OCI-LY3 (cell line): ENCODE measurements at regions not wholly inside any gene's neighbourhood (a gene's known extent, or its start where the extent isn't known, plus 50 kb on each side); places are given as distances from the start of the nearest gene placed in this dataset.

Experiments used
- H2AFZ ChIP-seq: fragments of 200-600, 300-600 bp; shearing (Covaris generic); 2 replicates; pipeline ENCODE4 v1.6.0; 2014; ENCODE audit warnings: antibody characterized with exemption, low read depth, low read length
- H3K27ac ChIP-seq: fragments of 200-600, 300-600 bp; sonication (generic); 2 replicates; pipeline ENCODE4 v1.5.1; 2014; ENCODE audit warnings: mild to moderate bottlenecking, low read length, moderate library complexity, mixed read lengths
- H3K27me3 ChIP-seq: fragments of 200-600, 300-600 bp; sonication (generic); 2 replicates; pipeline ENCODE4 v1.6.1; 2014; ENCODE audit warnings: low read depth, low read length, mixed read lengths
- H3K36me3 ChIP-seq: fragments of 200-600, 300-600 bp; sonication (generic); replicated peaks from 2 replicates; pipeline ENCODE3; 2014; ENCODE audit warnings: low read depth, low read length, mixed read lengths
- H3K4me1 ChIP-seq: fragments of 300-600, 200-600 bp; sonication (generic); 2 replicates; pipeline ENCODE4 v1.6.1; 2014; ENCODE audit warnings: low read length, mixed read lengths
- H3K4me2 ChIP-seq: fragments of 200-600, 300-600 bp; sonication (generic); 2 replicates; pipeline ENCODE4 v1.6.1; 2014; ENCODE audit warnings: low read length, mixed read lengths
- H3K4me3 ChIP-seq: fragments of 300-600, 200-600 bp; sonication (generic); 2 replicates; pipeline ENCODE4 v1.5.1; 2014; ENCODE audit warnings: antibody characterized with exemption, mild to moderate bottlenecking, low read length, moderate library complexity
- H3K79me2 ChIP-seq: fragments of 300-600, 200-600 bp; shearing (Covaris generic); 2 replicates; pipeline ENCODE4 v1.6.1; 2014; ENCODE audit warnings: mild to moderate bottlenecking, low read length, mixed read lengths
- H3K9ac ChIP-seq: fragments of 300-600, 200-600 bp; shearing (Covaris generic); 2 replicates; pipeline ENCODE4 v1.6.0; 2014; ENCODE audit warnings: mild to moderate bottlenecking, low read length, moderate library complexity
- H3K9me3 ChIP-seq: fragments of 200-600, 300-600 bp; shearing (Covaris generic); 2 replicates; pipeline ENCODE4 v1.6.1; 2014; ENCODE audit warnings: low read length, mixed read lengths; ENCODE audit not compliant: insufficient read depth
- H4K20me1 ChIP-seq: fragments of 200-600, 300-600 bp; sonication (generic); 2 replicates; pipeline ENCODE4 v1.6.1; 2016; ENCODE audit warnings: low read length, mixed read lengths; ENCODE audit not compliant: insufficient read depth
- EZH2phosphoT487 ChIP-seq: fragments of 200-600 bp; shearing (Covaris generic); IDR thresholded peaks from 2 replicates; pipeline ENCODE4 v1.6.1; 2018; ENCODE audit warnings: antibody characterized with exemption, mixed run types, low read depth
- TF ChIP-seq, protein P1 (sequence below): fragments of 200-600, 300-600 bp; sonication (generic); IDR thresholded peaks from 2 replicates; pipeline ENCODE4 v1.5.1; 2014; ENCODE audit warnings: antibody characterized with exemption, low read length, low read depth

DNA sequence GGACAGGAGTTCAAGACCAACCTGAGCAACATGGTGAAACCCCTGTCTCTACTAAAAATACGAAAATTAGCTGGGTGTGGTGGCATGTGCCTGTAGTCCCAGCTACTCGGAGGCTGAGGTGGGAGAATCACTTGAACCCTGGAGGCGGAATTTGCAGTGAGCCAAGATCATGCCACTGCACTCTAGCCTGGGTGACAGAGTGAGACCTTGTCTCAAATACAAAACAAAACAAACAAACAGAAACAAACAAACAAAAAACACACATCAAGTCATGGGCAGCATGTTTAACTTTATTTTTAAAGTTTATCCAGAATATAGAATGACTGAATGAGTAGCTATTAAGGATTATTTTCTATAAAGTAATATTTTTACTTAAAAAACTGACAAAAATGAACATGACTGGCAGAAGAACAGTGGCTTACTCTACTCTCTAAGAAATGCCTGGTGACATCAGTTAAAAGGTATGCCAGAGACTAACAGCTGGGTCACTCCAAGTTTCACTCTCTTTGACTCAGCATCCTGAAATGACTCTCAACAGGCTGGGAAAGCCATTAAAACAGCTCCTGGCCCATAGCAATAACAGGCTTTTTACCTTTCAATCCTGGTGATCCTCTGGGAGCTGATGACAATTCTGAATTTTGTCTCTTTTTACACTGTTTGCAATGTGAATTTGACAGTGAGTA, 66.1 kb upstream of the FOXN2 start:
- H2AFZ ChIP-seq: no peak overlapping the region
- peaks cover 17% of the 10 kb centered on the region for H3K27me3 ChIP-seq
- H4K20me1 ChIP-seq: no peaks in the 10 kb centered on the region
- no peak overlapping the region for H3K9ac ChIP-seq
- H3K4me1 ChIP-seq: peaks cover 41% of the 10 kb centered on the region
- H3K4me3 ChIP-seq: no peak overlapping the region
- H3K27ac ChIP-seq: no peak overlapping the region
- H3K79me2 ChIP-seq: no peaks in the 10 kb centered on the region
- H3K9me3 ChIP-seq: no peaks in the 10 kb centered on the region
- peak overlapping the region; percentile 58 for H3K4me2 ChIP-seq
- no peaks in the 10 kb centered on the region for H3K36me3 ChIP-seq
- TF ChIP-seq, protein P1, sequence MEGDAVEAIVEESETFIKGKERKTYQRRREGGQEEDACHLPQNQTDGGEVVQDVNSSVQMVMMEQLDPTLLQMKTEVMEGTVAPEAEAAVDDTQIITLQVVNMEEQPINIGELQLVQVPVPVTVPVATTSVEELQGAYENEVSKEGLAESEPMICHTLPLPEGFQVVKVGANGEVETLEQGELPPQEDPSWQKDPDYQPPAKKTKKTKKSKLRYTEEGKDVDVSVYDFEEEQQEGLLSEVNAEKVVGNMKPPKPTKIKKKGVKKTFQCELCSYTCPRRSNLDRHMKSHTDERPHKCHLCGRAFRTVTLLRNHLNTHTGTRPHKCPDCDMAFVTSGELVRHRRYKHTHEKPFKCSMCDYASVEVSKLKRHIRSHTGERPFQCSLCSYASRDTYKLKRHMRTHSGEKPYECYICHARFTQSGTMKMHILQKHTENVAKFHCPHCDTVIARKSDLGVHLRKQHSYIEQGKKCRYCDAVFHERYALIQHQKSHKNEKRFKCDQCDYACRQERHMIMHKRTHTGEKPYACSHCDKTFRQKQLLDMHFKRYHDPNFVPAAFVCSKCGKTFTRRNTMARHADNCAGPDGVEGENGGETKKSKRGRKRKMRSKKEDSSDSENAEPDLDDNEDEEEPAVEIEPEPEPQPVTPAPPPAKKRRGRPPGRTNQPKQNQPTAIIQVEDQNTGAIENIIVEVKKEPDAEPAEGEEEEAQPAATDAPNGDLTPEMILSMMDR: no peak
- TF ChIP-seq EZH2phosphoT487: no peak

- no peaks in the 10 kb centered on the region for H3K9me3 ChIP-seq
- H3K27me3 ChIP-seq: peaks cover 17% of the 10 kb centered on the region
- H3K79me2 ChIP-seq: no peaks in the 10 kb centered on the region
- H3K4me3 ChIP-seq: no peak overlapping the region
- H3K9ac ChIP-seq: no peak overlapping the region
- peak overlapping the region; percentile 58 for H3K4me2 ChIP-seq
- H4K20me1 ChIP-seq: no peaks in the 10 kb centered on the region
- TF ChIP-seq, protein P1: no peak
- no peak for TF ChIP-seq EZH2phosphoT487
- no peaks in the 10 kb centered on the region for H3K36me3 ChIP-seq
- H3K4me1 ChIP-seq: peaks cover 43% of the 10 kb centered on the region
- H2AFZ ChIP-seq: no peak overlapping the region
- no peak overlapping the region for H3K27ac ChIP-seq
Measured at GRCh38 chr2:48249025-48249424, 65.5 kb upstream of the FOXN2 start.

- peaks cover 43% of the 10 kb centered on the region for H3K4me1 ChIP-seq
Measured at GRCh38 chr2:48249631-48250473, 64.6 kb upstream of the FOXN2 start.

DNA sequence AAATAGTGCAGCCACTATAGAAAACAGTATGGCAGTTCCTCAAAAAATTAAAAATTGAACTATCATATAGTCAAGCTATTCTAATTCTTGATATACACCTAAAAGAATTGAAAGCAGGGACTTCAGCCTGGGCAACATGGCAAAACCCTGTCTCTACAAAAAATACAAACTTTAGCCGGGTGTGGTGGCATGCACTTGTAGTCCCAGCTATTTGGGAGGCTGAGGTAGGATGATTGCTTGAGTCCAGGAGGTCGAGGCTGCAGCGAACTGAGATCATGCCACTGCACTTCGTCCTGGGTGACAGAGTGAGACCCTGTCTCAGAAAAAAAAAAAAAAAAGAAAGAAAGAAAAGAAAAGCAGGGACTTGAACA, 64.0 kb upstream of the FOXN2 start:
- Histone ChIP-seq H3K27me3 (peaks cover 15% of the 10 kb centered on the region), H3K4me2 (peak overlapping the region; percentile 21; the same call in 1 of the 2 replicates), H3K9ac (no peak overlapping the region), H2AFZ (no peak overlapping the region), H3K79me2 (no peaks in the 10 kb centered on the region), H3K36me3 (no peaks in the 10 kb centered on the region), H3K4me3 (no peak overlapping the region), H3K27ac (no peak overlapping the region), H3K4me1 (peaks cover 43% of the 10 kb centered on the region), H4K20me1 (no peaks in the 10 kb centered on the region), H3K9me3 (no peaks in the 10 kb centered on the region)
- TF ChIP-seq EZH2phosphoT487: no peak
- TF ChIP-seq, protein P1: no peak

More at GRCh38 chr2:48249631-48250473, 64.6 kb upstream of the FOXN2 start:
- Histone ChIP-seq H3K27ac (no peak overlapping the region), H3K4me2 (no peak overlapping the region), H3K36me3 (no peaks in the 10 kb centered on the region), H3K9ac (no peak overlapping the region), H2AFZ (no peak overlapping the region), H3K9me3 (no peaks in the 10 kb centered on the region), H3K4me3 (no peak overlapping the region), H3K27me3 (peaks cover 17% of the 10 kb centered on the region), H4K20me1 (no peaks in the 10 kb centered on the region), H3K79me2 (no peaks in the 10 kb centered on the region)
- TF ChIP-seq, protein P1: no peak
- TF ChIP-seq EZH2phosphoT487: no peak
